H9 (cell line): ENCODE measurements at regions not wholly inside any gene's neighbourhood (a gene's known extent, or its start where the extent isn't known, plus 50 kb on each side); places are given as distances from the start of the nearest gene placed in this dataset.

Experiments used
- DNase-seq: peaks from one replicate; pipeline ENCODE4 v3.0.0-alpha.2; 2017
- H2AFZ ChIP-seq: one replicate; pipeline ENCODE4 v1.6.1; 2013; ENCODE audit warnings: mild to moderate bottlenecking, low read length, control low read depth, moderate library complexity
- H2AK5ac ChIP-seq: 2 replicates; pipeline ENCODE4 v1.6.1; 2013; ENCODE audit warnings: low read length, control low read depth, mixed read lengths; ENCODE audit not compliant: insufficient read length
- H2BK120ac ChIP-seq: one replicate; pipeline ENCODE4 v1.6.1; 2013; ENCODE audit warnings: low read depth, mild to moderate bottlenecking, low read length, control low read depth, inconsistent platforms; ENCODE audit not compliant: poor library complexity, severe bottlenecking
- H2BK12ac ChIP-seq: 2 replicates; pipeline ENCODE4 v1.6.1; 2013; ENCODE audit warnings: low read length, control low read depth, mixed read lengths, low read depth; ENCODE audit not compliant: insufficient read length
- H2BK15ac ChIP-seq: 2 replicates; pipeline ENCODE4 v1.6.1; 2013; ENCODE audit warnings: low read depth, low read length, control low read depth
- H2BK20ac ChIP-seq: one replicate; pipeline ENCODE4 v1.6.1; 2013; ENCODE audit warnings: low read depth, mild to moderate bottlenecking, low read length, control low read depth, inconsistent platforms; ENCODE audit not compliant: poor library complexity, severe bottlenecking
- H2BK5ac ChIP-seq: 2 replicates; pipeline ENCODE4 v1.6.1; 2013; ENCODE audit warnings: low read length, control low read depth, mixed read lengths; ENCODE audit not compliant: insufficient read length
- H3K14ac ChIP-seq: 2 replicates; pipeline ENCODE4 v1.6.1; 2013; ENCODE audit warnings: low read length, control low read depth; ENCODE audit not compliant: insufficient read depth
- H3K18ac ChIP-seq: 2 replicates; pipeline ENCODE4 v1.6.1; 2013; ENCODE audit warnings: low read depth, mild to moderate bottlenecking, mixed read lengths, low read length, control low read depth; ENCODE audit not compliant: insufficient read length
- H3K23ac ChIP-seq: 2 replicates; pipeline ENCODE4 v1.6.1; 2013; ENCODE audit warnings: low read length, control low read depth, mixed read lengths, low read depth; ENCODE audit not compliant: insufficient read length
- H3K23me2 ChIP-seq: 2 replicates; pipeline ENCODE4 v1.6.1; 2013; ENCODE audit warnings: low read depth, mild to moderate bottlenecking, mixed read lengths, low read length, control low read depth; ENCODE audit not compliant: insufficient read length, poor library complexity, severe bottlenecking
- H3K27ac ChIP-seq: 2 replicates; pipeline ENCODE4 v1.5.1; 2013; ENCODE audit warnings: low read length, control low read depth, mixed read lengths, low read depth; ENCODE audit not compliant: insufficient read length
- H3K27me3 ChIP-seq: 2 replicates; pipeline ENCODE4 v1.6.1; 2013; ENCODE audit warnings: low read length, control low read depth, inconsistent platforms; ENCODE audit not compliant: insufficient read depth
- H3K4ac ChIP-seq: 2 replicates; pipeline ENCODE4 v1.6.1; 2013; ENCODE audit warnings: low read depth, mild to moderate bottlenecking, control low read depth, inconsistent platforms, low read length, moderate library complexity
- H3K4me1 ChIP-seq: 2 replicates; pipeline ENCODE4 v1.6.1; 2013; ENCODE audit warnings: low read length, control low read depth, inconsistent platforms; ENCODE audit not compliant: insufficient read depth
- H3K4me2 ChIP-seq: 2 replicates; pipeline ENCODE4 v1.6.1; 2013; ENCODE audit warnings: low read length, control low read depth, mixed read lengths; ENCODE audit not compliant: insufficient read length, insufficient read depth
- H3K56ac ChIP-seq: 2 replicates; pipeline ENCODE4 v1.6.1; 2013; ENCODE audit warnings: low read depth, mild to moderate bottlenecking, mixed read lengths, low read length, control low read depth; ENCODE audit not compliant: insufficient read length
- H3K79me1 ChIP-seq: 2 replicates; pipeline ENCODE4 v1.6.1; 2013; ENCODE audit warnings: low read depth, mild to moderate bottlenecking, moderate library complexity, low read length, control low read depth, inconsistent platforms; ENCODE audit not compliant: insufficient read depth, poor library complexity, severe bottlenecking
- H3K79me2 ChIP-seq: 2 replicates; pipeline ENCODE4 v1.6.1; 2013; ENCODE audit warnings: low read length, control low read depth, inconsistent platforms; ENCODE audit not compliant: insufficient read depth
- H3K9ac ChIP-seq: 2 replicates; pipeline ENCODE4 v1.6.1; 2013; ENCODE audit warnings: low read length, control low read depth, mixed read lengths; ENCODE audit not compliant: insufficient read length; ENCODE audit errors: extremely low read depth
- H3K9me3 ChIP-seq: one replicate; pipeline ENCODE4 v1.6.1; 2013; ENCODE audit warnings: low read depth, low read length, inconsistent platforms; ENCODE audit not compliant: control insufficient read depth
- H3T11ph ChIP-seq: one replicate; pipeline ENCODE4 v1.6.1; 2013; ENCODE audit warnings: mild to moderate bottlenecking, low read length, control low read depth, inconsistent platforms
- H4K20me1 ChIP-seq: one replicate; pipeline ENCODE4 v1.6.1; 2013; ENCODE audit not compliant: control insufficient read depth, insufficient read length, insufficient read depth
- H4K5ac ChIP-seq: 2 replicates; pipeline ENCODE4 v1.6.1; 2013; ENCODE audit warnings: low read depth, mild to moderate bottlenecking, mixed read lengths, low read length, control low read depth; ENCODE audit not compliant: insufficient read length
- H4K8ac ChIP-seq: replicated peaks from 2 replicates; pipeline ENCODE4 v1.6.1; 2013; ENCODE audit warnings: low read length, control low read depth, mixed read lengths, low read depth; ENCODE audit not compliant: insufficient read length
- H4K91ac ChIP-seq: 2 replicates; pipeline ENCODE4 v1.6.1; 2013; ENCODE audit warnings: low read depth, mild to moderate bottlenecking, moderate library complexity, mixed read lengths, low read length, control low read depth; ENCODE audit not compliant: insufficient read length
- H3K27ac Mint-ChIP-seq, 3 experiments: 2 replicates in 2 of 3; 3 replicates in 1 of 3; pipeline ENCODE4 v1.8.0; 2020 to 2021; ENCODE audit warnings: mixed read lengths in 3 of 3, mild to moderate bottlenecking in 1 of 3, moderate library complexity in 1 of 3
- H3K27me3 Mint-ChIP-seq: 2 replicates; pipeline ENCODE4 v1.8.0; 2021; ENCODE audit warnings: low read depth, mild to moderate bottlenecking, moderate library complexity, mixed read lengths
- H3K36me3 Mint-ChIP-seq, 3 experiments: 2 replicates in 2 of 3; 3 replicates in 1 of 3; pipeline ENCODE4 v1.8.0; 2020 to 2021; ENCODE audit warnings: low read depth in 3 of 3, mixed read lengths in 3 of 3; ENCODE audit not compliant: insufficient read depth in 1 of 3
- H3K4me1 Mint-ChIP-seq, 2 experiments: 2 replicates each; pipeline ENCODE4 v1.8.0; 2020; ENCODE audit warnings: mixed read lengths in 2 of 2
- H3K4me3 Mint-ChIP-seq, 2 experiments: 2 replicates in 1 of 2; 3 replicates in 1 of 2; pipeline ENCODE4 v1.8.0; 2020 to 2021; ENCODE audit warnings: mild to moderate bottlenecking in 2 of 2, mixed read lengths in 2 of 2, moderate library complexity in 1 of 2
- H3K9me3 Mint-ChIP-seq, 2 experiments: 2 replicates in 1 of 2; 3 replicates in 1 of 2; pipeline ENCODE4 v1.8.0; 2020; ENCODE audit warnings: mild to moderate bottlenecking in 2 of 2, mixed read lengths in 2 of 2, moderate library complexity in 1 of 2
- CTCF ChIP-seq: fragments of 200-600 bp; sonication (generic); conservative IDR thresholded peaks from 3 replicates; pipeline ENCODE4 v1.8.0; 2021; ENCODE audit warnings: antibody characterized with exemption, mild to moderate bottlenecking
- WGBS: extraction: QIAGEN DNeasy Blood & Tissue Kit; methylation state at CpG from one replicate; pipeline ENCODE4 v1.1.7; 2013; ENCODE audit warnings: missing lambda C conversion rate, low lambda C conversion rate, mixed read lengths; ENCODE audit not compliant: insufficient read length; ENCODE audit errors: extremely low coverage; 5-methylcytosine and 5-hydroxymethylcytosine counted together

DNA sequence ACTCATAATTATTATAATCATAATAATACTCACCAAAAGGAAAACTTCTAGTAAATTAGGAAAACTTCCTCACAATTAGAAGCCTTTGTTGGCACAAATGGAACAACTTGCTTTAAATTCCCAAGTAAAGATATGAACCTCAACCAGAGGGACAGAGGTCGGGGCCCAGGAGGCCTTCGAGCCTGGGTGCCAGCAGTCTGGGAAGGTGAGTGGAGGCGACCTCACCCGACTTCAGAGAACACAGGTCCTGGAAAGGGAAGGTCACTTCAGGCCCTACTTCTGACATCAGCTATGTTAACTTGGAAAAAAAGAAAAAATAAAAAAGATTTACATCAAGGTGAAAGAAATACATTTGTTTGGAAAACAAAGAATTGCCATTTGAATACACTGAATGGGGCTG is 350.0 kb upstream of the MYT1L start:
- no peaks in the 10 kb centered on the region for H3K79me1 ChIP-seq
- H3K79me2 ChIP-seq: no peaks in the 10 kb centered on the region
- TF ChIP-seq CTCF: no peak
- H4K20me1 ChIP-seq: no peaks in the 10 kb centered on the region
- no CpG with 5 or more reads among the region's 4 CpGs for WGBS
- Mint-ChIP-seq H3K9me3 (peaks cover 0 to 3% of the 10 kb centered on the region in 2 experiments; a peak in 3 of 5 replicates), H3K27ac (no peak overlapping the region), H3K4me3 (no peak overlapping the region), H3K27me3 (peaks cover 11% of the 10 kb centered on the region), H3K4me1 (peaks cover 22 to 29% of the 10 kb centered on the region in 2 experiments), H3K36me3 (no peaks in the 10 kb centered on the region; a peak in 1 of 7 replicates)
- H2BK15ac ChIP-seq: no peak overlapping the region
- no peak overlapping the region for H4K5ac ChIP-seq
- H4K91ac ChIP-seq: no peak overlapping the region
- H3K27ac ChIP-seq: no peak overlapping the region
- H3K56ac ChIP-seq: no peak overlapping the region
- DNase-seq: no peak
- H2BK120ac ChIP-seq: no peak overlapping the region
- H2BK12ac ChIP-seq: no peak overlapping the region
- H2AFZ ChIP-seq: no peak overlapping the region
- H3K23me2 ChIP-seq: no peaks in the 10 kb centered on the region
- H3K18ac ChIP-seq: no peak overlapping the region
- no peak overlapping the region for H3K23ac ChIP-seq
- no peak overlapping the region for H2BK5ac ChIP-seq
- H3K9me3 ChIP-seq: no peaks in the 10 kb centered on the region
- no peak overlapping the region for H4K8ac ChIP-seq
- H3K14ac ChIP-seq: no peak overlapping the region
- H3K9ac ChIP-seq: no peak overlapping the region
- no peak overlapping the region for H2AK5ac ChIP-seq
- no peaks in the 10 kb centered on the region for H3K27me3 ChIP-seq
- no peak overlapping the region for H3K4ac ChIP-seq
- H3T11ph ChIP-seq: no peak overlapping the region
- H3K4me1 ChIP-seq: peaks cover 9% of the 10 kb centered on the region
- no peak overlapping the region for H2BK20ac ChIP-seq
- no peak overlapping the region for H3K4me2 ChIP-seq
